ENCODE measurements at regions not wholly inside any gene's neighbourhood (a gene's known extent, or its start where the extent isn't known, plus 50 kb on each side); places are given as distances from the start of the nearest gene placed in this dataset.

DNA sequence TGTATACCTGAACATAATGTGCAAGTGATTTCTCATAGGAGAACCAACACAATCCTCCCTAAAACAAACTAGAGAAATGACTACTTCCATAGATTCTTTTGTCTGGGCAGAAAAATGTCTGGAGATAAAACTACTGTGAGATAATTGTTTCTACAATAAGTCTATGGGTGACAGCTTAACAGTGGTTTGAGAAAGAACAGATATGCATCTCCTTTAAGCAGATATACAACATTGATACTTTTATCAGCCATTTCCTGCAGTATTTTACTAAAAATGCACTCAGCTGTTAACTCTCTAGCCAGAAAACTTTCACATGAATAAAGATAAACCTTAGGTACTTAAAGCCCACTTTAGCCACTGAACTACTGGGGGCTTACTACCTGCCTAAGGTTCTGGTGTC lies 1132.4 kb downstream of the EFNB2 start:
- TF ChIP-seq POLR2AphosphoS5 (IDR thresholded peaks at IDR 0.05; ENCODE audit: low read depth, low read length) (no peak), TAF1 (IDR thresholded peaks at IDR 0.05; ENCODE audit: low read depth, low read length) (no peak), POLR2A (IDR thresholded peaks at IDR 0.05; ENCODE audit: low read depth, low read length) (no peak)

All from GM12891 (cell line).